Esophagus muscularis mucosa (tissue), 4 donors: ENCODE measurements at regions not wholly inside any gene's neighbourhood (a gene's known extent, or its start where the extent isn't known, plus 50 kb on each side); places are given as distances from the start of the nearest gene placed in this dataset.

Experiments used
- EP300 ChIP-seq: sonication (generic); formaldehyde crosslinking; IDR thresholded peaks from one replicate; pipeline ENCODE4 v1.6.1; 2017; ENCODE audit warnings: antibody characterized with exemption
- POLR2A ChIP-seq: fragments of 450-650 bp; IDR thresholded peaks from one replicate; pipeline ENCODE4 v1.6.1; 2017; ENCODE audit warnings: antibody characterized with exemption, moderate library complexity, mild to moderate bottlenecking, low read depth
- TF ChIP-seq, protein P1 (sequence below), 3 experiments: fragments of 200-600 bp in 2 of 3; fragments of 450-650 bp in 1 of 3; sonication (generic) in 2 of 3; IDR thresholded peaks; one replicate each; pipeline ENCODE4 v1.5.1; 2017 to 2019; ENCODE audit warnings: antibody characterized with exemption in 3 of 3, mild to moderate bottlenecking in 2 of 3, moderate library complexity in 1 of 3

DNA sequence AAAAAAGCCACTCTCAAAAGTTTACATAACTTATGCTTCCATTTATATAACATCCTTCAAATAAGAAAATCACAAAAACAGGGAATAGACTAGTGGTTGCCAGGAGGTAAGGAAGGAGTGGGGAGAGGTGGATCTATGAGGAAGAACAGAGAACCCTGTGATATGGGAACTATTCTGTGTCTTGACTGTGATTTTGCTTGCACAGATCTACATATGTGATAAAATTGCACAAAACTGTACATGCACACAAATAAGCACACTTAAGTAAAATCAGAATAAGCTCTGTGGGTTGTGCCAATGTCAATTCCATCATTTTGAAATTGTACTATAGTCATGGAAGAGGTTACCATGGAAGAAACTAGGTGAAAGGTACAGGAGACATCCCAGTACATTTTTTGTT, 121.6 kb upstream of the SGCG start:
- TF ChIP-seq, protein P1, sequence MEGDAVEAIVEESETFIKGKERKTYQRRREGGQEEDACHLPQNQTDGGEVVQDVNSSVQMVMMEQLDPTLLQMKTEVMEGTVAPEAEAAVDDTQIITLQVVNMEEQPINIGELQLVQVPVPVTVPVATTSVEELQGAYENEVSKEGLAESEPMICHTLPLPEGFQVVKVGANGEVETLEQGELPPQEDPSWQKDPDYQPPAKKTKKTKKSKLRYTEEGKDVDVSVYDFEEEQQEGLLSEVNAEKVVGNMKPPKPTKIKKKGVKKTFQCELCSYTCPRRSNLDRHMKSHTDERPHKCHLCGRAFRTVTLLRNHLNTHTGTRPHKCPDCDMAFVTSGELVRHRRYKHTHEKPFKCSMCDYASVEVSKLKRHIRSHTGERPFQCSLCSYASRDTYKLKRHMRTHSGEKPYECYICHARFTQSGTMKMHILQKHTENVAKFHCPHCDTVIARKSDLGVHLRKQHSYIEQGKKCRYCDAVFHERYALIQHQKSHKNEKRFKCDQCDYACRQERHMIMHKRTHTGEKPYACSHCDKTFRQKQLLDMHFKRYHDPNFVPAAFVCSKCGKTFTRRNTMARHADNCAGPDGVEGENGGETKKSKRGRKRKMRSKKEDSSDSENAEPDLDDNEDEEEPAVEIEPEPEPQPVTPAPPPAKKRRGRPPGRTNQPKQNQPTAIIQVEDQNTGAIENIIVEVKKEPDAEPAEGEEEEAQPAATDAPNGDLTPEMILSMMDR (IDR thresholded peaks at IDR 0.05) = no peak
- TF ChIP-seq EP300 (no peak), POLR2A (no peak)
